Peyer's patch (tissue), 4 donors: ENCODE measurements at regions not wholly inside any gene's neighbourhood (a gene's known extent, or its start where the extent isn't known, plus 50 kb on each side); places are given as distances from the start of the nearest gene placed in this dataset.

Experiments
- DNase-seq, 3 donors: peaks; one replicate each; pipeline ENCODE4 v3.0.0-alpha.2; 2017 to 2019
- H3K27ac ChIP-seq, 4 donors: fragments of 200-600 bp; sonication (generic); one replicate each; pipeline ENCODE4 v1.5.1; 2016 to 2019
- H3K27me3 ChIP-seq, 2 donors: fragments of 200-600 bp; sonication (generic); one replicate each; pipeline ENCODE4 v1.5.1; 2019
- H3K36me3 ChIP-seq, 3 donors: fragments of 200-600 bp; sonication (generic); one replicate each; pipeline ENCODE4 v1.5.1; 2016 to 2019
- H3K4me1 ChIP-seq, 4 donors: fragments of 200-600 bp; sonication (generic); one replicate each; pipeline ENCODE4 v1.5.1; 2016 to 2019
- H3K4me3 ChIP-seq, 4 donors: fragments of 200-600 bp; sonication (generic); 1 replicate in 3 of 4; 2 replicates in 1 of 4; pipeline ENCODE4 v1.5.1; 2016 to 2019; ENCODE audit warnings: mild to moderate bottlenecking in 1 of 4
- H3K9me3 ChIP-seq, 4 donors: fragments of 200-600 bp; sonication (generic); one replicate each; pipeline ENCODE4 v1.5.1; 2016 to 2019; ENCODE audit warnings: mild to moderate bottlenecking in 1 of 4
- POLR2A ChIP-seq, 2 donors: fragments of 450-650 bp; IDR thresholded peaks; one replicate each; pipeline ENCODE4 v1.5.1; 2017; ENCODE audit warnings: antibody characterized with exemption in 2 of 2, mild to moderate bottlenecking in 2 of 2, moderate library complexity in 2 of 2
- TF ChIP-seq, protein P1 (sequence below), 6 experiments: fragments of 450-650 bp in 4 of 6; fragments of 200-600 bp in 2 of 6; sonication (generic) in 1 of 6; IDR thresholded peaks; one replicate each; pipeline ENCODE4 v1.5.1; 2017 to 2019; ENCODE audit warnings: antibody characterized with exemption in 6 of 6, mild to moderate bottlenecking in 3 of 6, moderate library complexity in 1 of 6

GRCh38 chr14:97878727-97879126, 1081.5 kb downstream of the VRK1 start:
- H3K9me3 ChIP-seq = no peaks in the 10 kb centered on the region
- no peak for DNase-seq
- H3K36me3 ChIP-seq = no peaks in the 10 kb centered on the region
- H3K4me1 ChIP-seq = no peaks in the 10 kb centered on the region
- no peak overlapping the region for H3K27ac ChIP-seq
- H3K4me3 ChIP-seq = no peak overlapping the region
- no peaks in the 10 kb centered on the region for H3K27me3 ChIP-seq
- TF ChIP-seq, protein P1, sequence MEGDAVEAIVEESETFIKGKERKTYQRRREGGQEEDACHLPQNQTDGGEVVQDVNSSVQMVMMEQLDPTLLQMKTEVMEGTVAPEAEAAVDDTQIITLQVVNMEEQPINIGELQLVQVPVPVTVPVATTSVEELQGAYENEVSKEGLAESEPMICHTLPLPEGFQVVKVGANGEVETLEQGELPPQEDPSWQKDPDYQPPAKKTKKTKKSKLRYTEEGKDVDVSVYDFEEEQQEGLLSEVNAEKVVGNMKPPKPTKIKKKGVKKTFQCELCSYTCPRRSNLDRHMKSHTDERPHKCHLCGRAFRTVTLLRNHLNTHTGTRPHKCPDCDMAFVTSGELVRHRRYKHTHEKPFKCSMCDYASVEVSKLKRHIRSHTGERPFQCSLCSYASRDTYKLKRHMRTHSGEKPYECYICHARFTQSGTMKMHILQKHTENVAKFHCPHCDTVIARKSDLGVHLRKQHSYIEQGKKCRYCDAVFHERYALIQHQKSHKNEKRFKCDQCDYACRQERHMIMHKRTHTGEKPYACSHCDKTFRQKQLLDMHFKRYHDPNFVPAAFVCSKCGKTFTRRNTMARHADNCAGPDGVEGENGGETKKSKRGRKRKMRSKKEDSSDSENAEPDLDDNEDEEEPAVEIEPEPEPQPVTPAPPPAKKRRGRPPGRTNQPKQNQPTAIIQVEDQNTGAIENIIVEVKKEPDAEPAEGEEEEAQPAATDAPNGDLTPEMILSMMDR (IDR thresholded peaks at IDR 0.05) = no peak
- no peak for TF ChIP-seq POLR2A (IDR thresholded peaks at IDR 0.05)

- Histone ChIP-seq H3K27me3 (no peaks in the 10 kb centered on the region), H3K27ac (no peak overlapping the region), H3K4me3 (no peak overlapping the region), H3K36me3 (no peaks in the 10 kb centered on the region), H3K4me1 (no peaks in the 10 kb centered on the region), H3K9me3 (no peaks in the 10 kb centered on the region)
- TF ChIP-seq, protein P1 (IDR thresholded peaks at IDR 0.05) = no peak
- TF ChIP-seq POLR2A (IDR thresholded peaks at IDR 0.05) = no peak
- DNase-seq = no peak
Measured at GRCh38 chr14:97887690-97888089, 1090.5 kb downstream of the VRK1 start.

GRCh38 chr14:97888331-97888730, 1091.1 kb downstream of the VRK1 start:
- Histone ChIP-seq H3K27ac (no peak overlapping the region), H3K27me3 (no peaks in the 10 kb centered on the region), H3K36me3 (no peaks in the 10 kb centered on the region), H3K4me3 (no peak overlapping the region), H3K4me1 (no peaks in the 10 kb centered on the region), H3K9me3 (no peaks in the 10 kb centered on the region)
- TF ChIP-seq, protein P1 (IDR thresholded peaks at IDR 0.05) = no peak
- TF ChIP-seq POLR2A (IDR thresholded peaks at IDR 0.05) = no peak
- DNase-seq = no peak

DNA sequence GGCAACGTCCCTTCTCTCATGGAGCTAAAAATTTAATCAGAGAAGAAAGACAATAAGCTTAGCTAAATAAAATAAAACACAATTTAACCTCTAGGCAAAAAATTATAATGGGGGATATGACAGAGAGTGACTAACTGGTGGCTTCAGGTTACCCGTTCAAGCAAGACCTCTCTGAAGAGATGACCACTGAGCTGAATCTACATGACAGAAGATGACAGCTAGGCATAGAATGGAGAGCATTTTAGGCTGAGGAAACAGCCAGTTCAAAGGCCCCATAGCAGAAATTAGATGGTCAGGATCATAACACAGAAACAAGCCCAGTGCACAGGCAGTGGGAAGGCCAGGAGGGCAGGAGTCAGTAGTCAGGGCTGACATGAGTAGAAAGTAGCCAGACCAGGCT, 1094.3 kb downstream of the VRK1 start:
- Histone ChIP-seq H3K36me3 (no peaks in the 10 kb centered on the region), H3K27ac (no peak overlapping the region), H3K9me3 (no peaks in the 10 kb centered on the region), H3K4me1 (no peaks in the 10 kb centered on the region), H3K27me3 (no peaks in the 10 kb centered on the region), H3K4me3 (no peak overlapping the region)
- no peak for DNase-seq
- TF ChIP-seq, protein P1 (IDR thresholded peaks at IDR 0.05) = no peak
- TF ChIP-seq POLR2A (IDR thresholded peaks at IDR 0.05) = no peak

GRCh38 chr14:97894552-97894951, 1097.4 kb downstream of the VRK1 start:
- no peak for DNase-seq
- TF ChIP-seq, protein P1 (IDR thresholded peaks at IDR 0.05) = no peak
- no peak for TF ChIP-seq POLR2A (IDR thresholded peaks at IDR 0.05)
- Histone ChIP-seq H3K9me3 (no peaks in the 10 kb centered on the region), H3K4me1 (no peaks in the 10 kb centered on the region), H3K27me3 (no peaks in the 10 kb centered on the region), H3K27ac (no peak overlapping the region), H3K36me3 (no peaks in the 10 kb centered on the region), H3K4me3 (no peak overlapping the region)

DNA sequence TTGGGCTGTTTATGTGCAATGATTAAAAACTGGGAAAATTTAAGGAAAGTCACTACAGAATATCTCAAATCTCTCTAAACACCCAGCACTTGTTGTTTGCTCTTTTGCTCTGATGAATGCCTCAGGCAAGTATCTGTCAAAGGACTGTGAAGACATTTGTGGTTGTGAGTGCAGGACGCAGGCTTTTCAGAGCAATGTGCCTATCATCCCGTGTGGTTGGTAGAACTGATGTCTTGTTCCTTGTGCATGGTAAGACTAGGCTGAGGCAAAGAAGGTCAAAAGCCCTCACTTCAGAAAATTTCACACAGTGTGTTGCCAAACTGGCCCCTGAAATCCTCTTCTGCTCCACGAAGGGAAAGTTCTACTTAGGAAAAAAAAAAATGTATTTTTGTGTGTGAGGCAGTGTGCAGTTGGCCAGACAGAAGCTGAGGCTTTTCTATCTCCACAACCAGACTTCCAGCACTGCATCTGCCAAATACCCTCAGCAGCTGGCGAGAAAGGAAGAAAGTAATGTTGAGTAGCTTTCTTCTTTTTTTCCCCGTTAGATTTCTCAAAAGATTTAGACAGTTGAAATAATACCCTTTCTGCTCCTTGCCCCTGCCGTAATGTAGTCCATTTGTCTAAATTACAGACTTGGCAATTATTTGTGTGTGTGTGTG, 1103.1 kb downstream of the VRK1 start:
- no peak for DNase-seq

More for the DNA sequence above, 1103.1 kb downstream of the VRK1 start:
- TF ChIP-seq, protein P1 (IDR thresholded peaks at IDR 0.05) = no peak
- TF ChIP-seq POLR2A (IDR thresholded peaks at IDR 0.05) = no peak
- Histone ChIP-seq H3K4me1 (no peaks in the 10 kb centered on the region), H3K9me3 (no peaks in the 10 kb centered on the region), H3K4me3 (no peak overlapping the region), H3K27me3 (no peaks in the 10 kb centered on the region), H3K27ac (no peak overlapping the region), H3K36me3 (no peaks in the 10 kb centered on the region)
